Upper lobe of left lung (tissue), 6 donors: ENCODE measurements at regions not wholly inside any gene's neighbourhood (a gene's known extent, or its start where the extent isn't known, plus 50 kb on each side); places are given as distances from the start of the nearest gene placed in this dataset.
"Not testable (repeated sequence)": the region's sequence is repeated elsewhere in the genome, so short reads cannot be mapped to it uniquely, and the experiment has no call there.

Source experiments
- ATAC-seq, 2 donors: fragments of 200-7000 bp; cut with Tn5 transposase; one replicate each; pipeline ENCODE4 v1.9.1; 2022; ENCODE audit warnings: mild to moderate bottlenecking in 2 of 2, moderate library complexity in 2 of 2; ENCODE audit not compliant: low FRiP score in 2 of 2
- DNase-seq, 2 donors: peaks; one replicate each; pipeline ENCODE4 v3.0.0-alpha.2; 2019 to 2020
- H3K27ac ChIP-seq, 4 donors: fragments of 200-600 bp; sonication (generic); one replicate each; pipeline ENCODE4 v1.5.1; 2016 to 2019
- H3K27me3 ChIP-seq, 4 donors: fragments of 200-600 bp; sonication (generic); one replicate each; pipeline ENCODE4 v1.5.1; 2017 to 2019
- H3K36me3 ChIP-seq, 4 donors: fragments of 200-600 bp; sonication (generic); one replicate each; pipeline ENCODE4 v1.5.1; 2016 to 2019
- H3K4me1 ChIP-seq, 4 donors: fragments of 200-600 bp; sonication (generic); one replicate each; pipeline ENCODE4 v1.5.1; 2018 to 2019
- H3K4me3 ChIP-seq, 4 donors: fragments of 200-600 bp; sonication (generic); one replicate each; pipeline ENCODE4 v1.5.1; 2017 to 2019; ENCODE audit warnings: mild to moderate bottlenecking in 2 of 4, moderate library complexity in 1 of 4
- H3K9me3 ChIP-seq, 4 donors: fragments of 200-600 bp; sonication (generic); one replicate each; pipeline ENCODE4 v1.5.1; 2018 to 2019
- CTCF ChIP-seq, 6 experiments: fragments of 450-650 bp in 4 of 6; fragments of 200-600 bp in 2 of 6; sonication (generic) in 2 of 6; IDR thresholded peaks; one replicate each; pipeline ENCODE4 v1.5.1; 2016 to 2019; ENCODE audit warnings: antibody characterized with exemption in 6 of 6
- EP300 ChIP-seq, 4 donors: sonication (generic); formaldehyde crosslinking; IDR thresholded peaks; one replicate each; pipeline ENCODE4 v1.5.1; 2017; ENCODE audit warnings: antibody characterized with exemption in 4 of 4, control low read depth in 2 of 4
- POLR2A ChIP-seq, 4 donors: fragments of 450-650 bp; IDR thresholded peaks; one replicate each; pipeline ENCODE4 v1.5.1; 2016 to 2017; ENCODE audit warnings: antibody characterized with exemption in 4 of 4, mild to moderate bottlenecking in 2 of 4
- POLR2AphosphoS5 ChIP-seq, 2 donors: sonication (generic); formaldehyde crosslinking; IDR thresholded peaks; one replicate each; pipeline ENCODE4 v1.5.1; 2017; ENCODE audit warnings: antibody characterized with exemption in 2 of 2
- WGBS, 2 donors: methylation state at CpG; one replicate each; pipeline ENCODE4 v1.1.5; 2017 to 2018; 5-methylcytosine and 5-hydroxymethylcytosine counted together
- donor health status: DM: no; HTN: no; CAD: no; lungs with moderate emphysema.
- donor health status: DM: no; HTN: yes; CAD: no; lungs with severe emphysema.

- TF ChIP-seq CTCF (IDR thresholded peaks at IDR 0.05) = no peak
- TF ChIP-seq POLR2AphosphoS5 (IDR thresholded peaks at IDR 0.05) = no peak
- TF ChIP-seq EP300 (IDR thresholded peaks at IDR 0.05) = no peak
- no peak for TF ChIP-seq POLR2A (IDR thresholded peaks at IDR 0.05)
- Histone ChIP-seq H3K36me3 (peaks cover 0 to 6% (median 0%) of the 10 kb centered on the region in 4 donors), H3K27me3 (no peaks in the 10 kb centered on the region), H3K27ac (no peak overlapping the region), H3K4me1 (no peaks in the 10 kb centered on the region), H3K9me3 (no peaks in the 10 kb centered on the region), H3K4me3 (no peak overlapping the region)
- ATAC-seq = no peak
- no peak for DNase-seq
- 88 to 91% methylated on average over 8 to 9 of the region's 10 CpGs for WGBS, 2 donors
These were observed 152.4 kb downstream of the LEPR start for GRCh38 chr1:65572701-65573421.

- Histone ChIP-seq H3K9me3 (no peaks in the 10 kb centered on the region), H3K27ac (no peak overlapping the region), H3K4me3 (no peak overlapping the region), H3K4me1 (no peaks in the 10 kb centered on the region), H3K36me3 (peaks cover 0 to 6% (median 0%) of the 10 kb centered on the region in 4 donors), H3K27me3 (no peaks in the 10 kb centered on the region)
- ATAC-seq = no peak
- TF ChIP-seq EP300 (IDR thresholded peaks at IDR 0.05) = no peak
- no peak for TF ChIP-seq POLR2A (IDR thresholded peaks at IDR 0.05)
- no peak for TF ChIP-seq CTCF (IDR thresholded peaks at IDR 0.05)
- no peak for TF ChIP-seq POLR2AphosphoS5 (IDR thresholded peaks at IDR 0.05)
- 81 to 89% methylated on average over 4 of the region's 4 CpGs for WGBS, 2 donors
- DNase-seq = no peak
These were observed 156.8 kb downstream of the LEPR start for GRCh38 chr1:65577278-65577677.

- DNase-seq, H3K9me3 ChIP-seq, H3K27me3 ChIP-seq, ATAC-seq, H3K4me3 ChIP-seq, H3K27ac ChIP-seq, H3K4me1 ChIP-seq, H3K36me3 ChIP-seq: not testable (repeated sequence)
- WGBS, 2 donors = 91 to 94% methylated on average over 3 of the region's 3 CpGs
These were observed 157.5 kb downstream of the LEPR start for GRCh38 chr1:65577982-65578381.

GRCh38 chr1:65581119-65581518 is 160.7 kb downstream of the LEPR start:
- WGBS, 2 donors = 66 to 95% methylated on average over 2 of the region's 2 CpGs
- Histone ChIP-seq H3K36me3 (peaks cover 0 to 4% (median 0%) of the 10 kb centered on the region in 4 donors), H3K27me3 (no peaks in the 10 kb centered on the region), H3K4me3 (no peak overlapping the region), H3K27ac (no peak overlapping the region), H3K4me1 (no peaks in the 10 kb centered on the region), H3K9me3 (no peaks in the 10 kb centered on the region)
- no peak for DNase-seq
- TF ChIP-seq EP300 (IDR thresholded peaks at IDR 0.05) (no peak), POLR2AphosphoS5 (IDR thresholded peaks at IDR 0.05) (no peak), CTCF (IDR thresholded peaks at IDR 0.05) (no peak), POLR2A (IDR thresholded peaks at IDR 0.05) (no peak)
- ATAC-seq = no peak

GRCh38 chr1:65584399-65584798 is 163.9 kb downstream of the LEPR start:
- Histone ChIP-seq H3K4me1 (no peaks in the 10 kb centered on the region), H3K27me3 (no peaks in the 10 kb centered on the region), H3K4me3 (no peak overlapping the region), H3K36me3 (no peaks in the 10 kb centered on the region), H3K9me3 (no peaks in the 10 kb centered on the region), H3K27ac (no peak overlapping the region)
- no peak for TF ChIP-seq POLR2A (IDR thresholded peaks at IDR 0.05)
- no peak for TF ChIP-seq POLR2AphosphoS5 (IDR thresholded peaks at IDR 0.05)
- TF ChIP-seq EP300 (IDR thresholded peaks at IDR 0.05) = no peak
- TF ChIP-seq CTCF (IDR thresholded peaks at IDR 0.05) = no peak
- 78 to 89% methylated on average over 2 of the region's 2 CpGs for WGBS, 2 donors
- DNase-seq (no peak), ATAC-seq (no peak)
